PC-3 (cell line): ENCODE measurements at regions not wholly inside any gene's neighbourhood (a gene's known extent, or its start where the extent isn't known, plus 50 kb on each side); places are given as distances from the start of the nearest gene placed in this dataset.

Experiments used
- CTCF ChIP-seq: fragments of 300-600 bp; sonication (generic); conservative IDR thresholded peaks from 2 replicates; pipeline ENCODE4 v1.5.1; 2017; ENCODE audit warnings: antibody characterized with exemption, low read depth, mild to moderate bottlenecking, low read length
- EZH2 ChIP-seq: fragments of 300-600 bp; sonication (generic); IDR thresholded peaks from one replicate; pipeline ENCODE4 v1.6.1; 2017; ENCODE audit warnings: antibody characterized with exemption, mild to moderate bottlenecking, low read length; ENCODE audit not compliant: unreplicated experiment

- TF ChIP-seq CTCF (no peak), EZH2 (no peak)
Observed at GRCh38 chr5:10836986-10837385, 76.0 kb upstream of the DAP start.
